Choroid plexus epithelial cell (primary cell): ENCODE measurements at regions not wholly inside any gene's neighbourhood (a gene's known extent, or its start where the extent isn't known, plus 50 kb on each side); places are given as distances from the start of the nearest gene placed in this dataset.

Experiments used
- DNase-seq: peaks from one replicate; pipeline ENCODE4 v3.0.0-alpha.2; 2010; ENCODE audit warnings: low read depth
- H3K4me3 ChIP-seq: 2 replicates; pipeline ENCODE4 v1.5.1; 2011; ENCODE audit warnings: low read depth, mild to moderate bottlenecking, control low read depth, low read length, moderate library complexity
- TF ChIP-seq, protein P1 (sequence below): conservative IDR thresholded peaks from 2 replicates; pipeline ENCODE4 v1.5.1; 2011; ENCODE audit warnings: low read depth, mild to moderate bottlenecking, control low read depth, inconsistent platforms, low read length, moderate library complexity

DNA sequence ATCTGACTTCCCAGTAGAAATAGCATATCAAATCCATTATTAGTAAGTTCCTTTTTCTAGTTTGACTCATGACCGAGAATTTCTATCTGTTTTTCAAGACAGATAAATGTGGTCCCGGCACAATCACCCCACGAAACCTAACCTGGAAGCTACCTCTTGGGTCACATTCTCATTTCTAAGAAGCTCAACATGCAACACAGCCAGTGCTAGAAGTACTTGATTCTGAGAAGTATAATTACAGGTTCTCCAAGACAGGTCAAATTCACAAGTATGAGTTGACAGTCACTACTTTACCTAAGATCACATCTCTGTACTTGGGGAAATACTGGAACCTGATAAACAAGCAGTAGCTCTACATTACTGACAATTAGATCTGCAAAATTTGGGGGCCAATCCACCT lies 54.0 kb upstream of the PLAC1 start:
- no peak for DNase-seq
- no peak overlapping the region for H3K4me3 ChIP-seq
- TF ChIP-seq, protein P1, sequence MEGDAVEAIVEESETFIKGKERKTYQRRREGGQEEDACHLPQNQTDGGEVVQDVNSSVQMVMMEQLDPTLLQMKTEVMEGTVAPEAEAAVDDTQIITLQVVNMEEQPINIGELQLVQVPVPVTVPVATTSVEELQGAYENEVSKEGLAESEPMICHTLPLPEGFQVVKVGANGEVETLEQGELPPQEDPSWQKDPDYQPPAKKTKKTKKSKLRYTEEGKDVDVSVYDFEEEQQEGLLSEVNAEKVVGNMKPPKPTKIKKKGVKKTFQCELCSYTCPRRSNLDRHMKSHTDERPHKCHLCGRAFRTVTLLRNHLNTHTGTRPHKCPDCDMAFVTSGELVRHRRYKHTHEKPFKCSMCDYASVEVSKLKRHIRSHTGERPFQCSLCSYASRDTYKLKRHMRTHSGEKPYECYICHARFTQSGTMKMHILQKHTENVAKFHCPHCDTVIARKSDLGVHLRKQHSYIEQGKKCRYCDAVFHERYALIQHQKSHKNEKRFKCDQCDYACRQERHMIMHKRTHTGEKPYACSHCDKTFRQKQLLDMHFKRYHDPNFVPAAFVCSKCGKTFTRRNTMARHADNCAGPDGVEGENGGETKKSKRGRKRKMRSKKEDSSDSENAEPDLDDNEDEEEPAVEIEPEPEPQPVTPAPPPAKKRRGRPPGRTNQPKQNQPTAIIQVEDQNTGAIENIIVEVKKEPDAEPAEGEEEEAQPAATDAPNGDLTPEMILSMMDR, result no peak

DNA sequence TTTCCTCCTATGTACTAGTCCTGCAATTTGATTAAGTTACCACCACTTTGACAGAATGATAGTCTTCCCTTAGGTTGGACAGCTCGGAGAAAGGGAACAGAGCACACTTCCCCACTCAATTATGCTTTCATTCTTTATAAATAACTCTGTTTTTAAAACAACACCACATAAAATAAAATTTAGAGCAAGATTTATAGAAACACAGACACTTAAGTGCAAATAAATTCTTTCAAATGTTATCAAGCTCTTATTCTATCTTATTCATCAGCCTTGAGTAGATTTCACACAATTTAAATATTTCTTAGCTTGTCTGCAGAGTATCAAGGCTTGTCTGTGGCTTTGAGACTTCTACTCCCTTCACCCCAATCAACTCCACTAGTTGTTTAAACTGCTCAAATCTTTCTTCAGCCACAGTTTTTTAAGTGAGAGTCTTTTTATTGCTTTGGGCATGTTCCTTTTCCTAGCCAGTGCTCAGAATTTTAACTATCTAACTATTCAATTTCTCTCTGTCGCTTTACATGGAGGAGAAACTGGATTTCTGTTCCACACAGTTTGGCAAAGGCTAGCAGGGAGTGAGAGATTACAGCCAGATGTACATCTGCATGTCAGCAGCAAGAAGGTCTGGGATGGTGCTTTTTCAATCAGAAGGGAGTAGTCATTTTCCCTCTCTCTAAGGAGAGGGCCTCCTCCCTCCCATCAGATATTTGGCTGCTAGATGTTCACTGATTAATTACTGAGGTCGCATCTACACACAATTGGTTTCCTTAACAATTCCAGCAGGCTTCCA lies 53.1 kb upstream of the PLAC1 start:
- no peak overlapping the region for H3K4me3 ChIP-seq
- TF ChIP-seq, protein P1, result no peak
- DNase-seq, result no peak
